ENCODE measurements at regions not wholly inside any gene's neighbourhood (a gene's known extent, or its start where the extent isn't known, plus 50 kb on each side); places are given as distances from the start of the nearest gene placed in this dataset.

- no peak for TF ChIP-seq CTCF (IDR thresholded peaks at IDR 0.05)
- TF ChIP-seq POLR2A (IDR thresholded peaks at IDR 0.05), result no peak
Measured at GRCh38 chr18:44425161-44425560, 255.5 kb upstream of the SETBP1 start.
